Effector memory CD8-positive, alpha-beta T cell (primary cell): ENCODE measurements at regions not wholly inside any gene's neighbourhood (a gene's known extent, or its start where the extent isn't known, plus 50 kb on each side); places are given as distances from the start of the nearest gene placed in this dataset.
"Not testable (repeated sequence)": the region's sequence is repeated elsewhere in the genome, so short reads cannot be mapped to it uniquely, and the experiment has no call there.

Source experiments
- ATAC-seq: fragments of 150-1000 bp; cut with Tn5 transposase; replicated peaks from 2 replicates; pipeline ENCODE4 v1.10.0; 2021; ENCODE audit warnings: mild to moderate bottlenecking, moderate library complexity
- DNase-seq, 3 experiments: peaks; one replicate each; pipeline ENCODE4 v3.0.0; 2021
- H3K27ac Mint-ChIP-seq, 2 donors: one replicate each; pipeline ENCODE4 v1.8.0; 2022; ENCODE audit warnings: mild to moderate bottlenecking in 2 of 2, mixed read lengths in 2 of 2, moderate library complexity in 2 of 2
- H3K27me3 Mint-ChIP-seq, 2 donors: one replicate each; pipeline ENCODE4 v1.8.0; 2022; ENCODE audit warnings: mixed read lengths in 2 of 2
- H3K36me3 Mint-ChIP-seq: one replicate; pipeline ENCODE4 v1.8.0; 2022; ENCODE audit warnings: mild to moderate bottlenecking, moderate library complexity, mixed read lengths; ENCODE audit not compliant: insufficient read depth
- H3K4me1 Mint-ChIP-seq, 2 donors: one replicate each; pipeline ENCODE4 v1.8.0; 2022; ENCODE audit warnings: low read depth in 2 of 2, mixed read lengths in 2 of 2
- H3K4me3 Mint-ChIP-seq, 2 donors: one replicate each; pipeline ENCODE4 v1.8.0; 2022; ENCODE audit warnings: mild to moderate bottlenecking in 2 of 2, mixed read lengths in 2 of 2, moderate library complexity in 2 of 2
- H3K9me3 Mint-ChIP-seq, 2 donors: one replicate each; pipeline ENCODE4 v1.8.0; 2022; ENCODE audit warnings: mixed read lengths in 2 of 2

GRCh38 chr6:15101130-15101529 is 144.7 kb upstream of the JARID2 start:
- ATAC-seq (no peak), DNase-seq (no peak)
- Mint-ChIP-seq H3K4me1 (no peaks in the 10 kb centered on the region), H3K27ac (peak overlapping the region in 1 of 2 donors; percentile 69), H3K27me3 (peaks cover 12 to 21% of the 10 kb centered on the region in 2 donors), H3K36me3 (no peaks in the 10 kb centered on the region), H3K4me3 (no peak overlapping the region), H3K9me3 (peaks cover 0 to 3% of the 10 kb centered on the region in 2 donors)

- H3K27ac Mint-ChIP-seq = no peak overlapping the region
- ATAC-seq (no peak), DNase-seq (no peak)
- H3K4me1 Mint-ChIP-seq = no peaks in the 10 kb centered on the region
- H3K27me3 Mint-ChIP-seq = peaks cover 22 to 32% of the 10 kb centered on the region in 2 donors
- peaks cover 0 to 3% of the 10 kb centered on the region in 2 donors for H3K9me3 Mint-ChIP-seq
- no peaks in the 10 kb centered on the region for H3K36me3 Mint-ChIP-seq
- no peak overlapping the region for H3K4me3 Mint-ChIP-seq
Measured at GRCh38 chr6:15102241-15102640, 143.6 kb upstream of the JARID2 start.

- DNase-seq (no peak), ATAC-seq (no peak)
- no peaks in the 10 kb centered on the region for H3K36me3 Mint-ChIP-seq
- H3K27ac Mint-ChIP-seq = no peak overlapping the region
- H3K27me3 Mint-ChIP-seq = peaks cover 32 to 42% of the 10 kb centered on the region in 2 donors
- no peak overlapping the region for H3K4me3 Mint-ChIP-seq
- H3K9me3 Mint-ChIP-seq = peaks cover 0 to 3% of the 10 kb centered on the region in 2 donors
- peaks cover 0 to 4% of the 10 kb centered on the region in 2 donors for H3K4me1 Mint-ChIP-seq
Measured at GRCh38 chr6:15106958-15107643, 138.8 kb upstream of the JARID2 start.

GRCh38 chr6:15107644-15108382 is 138.1 kb upstream of the JARID2 start:
- H3K36me3 Mint-ChIP-seq = no peaks in the 10 kb centered on the region
- peaks cover 32 to 42% of the 10 kb centered on the region in 2 donors for H3K27me3 Mint-ChIP-seq
- H3K9me3 Mint-ChIP-seq = peaks cover 0 to 3% of the 10 kb centered on the region in 2 donors
- peaks cover 0 to 4% of the 10 kb centered on the region in 2 donors for H3K4me1 Mint-ChIP-seq
- ATAC-seq = no peak
- no peak for DNase-seq
- no peak overlapping the region for H3K27ac Mint-ChIP-seq
- no peak overlapping the region for H3K4me3 Mint-ChIP-seq

DNA sequence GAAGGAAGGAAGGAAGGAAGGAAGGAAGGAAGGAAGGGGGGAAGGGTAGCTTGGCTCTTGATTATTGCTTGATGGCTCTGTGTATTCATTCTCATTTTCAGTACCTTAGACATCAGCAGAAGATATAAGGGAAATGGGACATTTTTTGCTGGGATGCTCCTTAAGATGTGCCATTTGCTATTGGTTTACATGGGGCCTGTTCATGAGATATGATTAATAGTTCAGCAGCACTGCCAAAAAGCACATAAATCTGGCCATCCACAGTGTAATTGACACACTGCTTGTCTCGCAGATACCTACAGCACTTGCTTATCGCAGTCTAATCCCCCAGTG is 137.5 kb upstream of the JARID2 start:
- peaks cover 32 to 41% of the 10 kb centered on the region in 2 donors for H3K27me3 Mint-ChIP-seq
- H3K27ac Mint-ChIP-seq = no peak overlapping the region
- no peak overlapping the region for H3K4me3 Mint-ChIP-seq
- no peak for DNase-seq
- ATAC-seq = no peak
- H3K36me3 Mint-ChIP-seq = no peaks in the 10 kb centered on the region
- peaks cover 0 to 4% of the 10 kb centered on the region in 2 donors for H3K4me1 Mint-ChIP-seq
- H3K9me3 Mint-ChIP-seq = peaks cover 0 to 3% of the 10 kb centered on the region in 2 donors

GRCh38 chr6:15109338-15110090 is 136.4 kb upstream of the JARID2 start:
- Mint-ChIP-seq H3K27ac (no peak overlapping the region), H3K36me3 (no peaks in the 10 kb centered on the region), H3K4me3 (no peak overlapping the region), H3K4me1 (peaks cover 0 to 4% of the 10 kb centered on the region in 2 donors), H3K9me3 (peaks cover 0 to 3% of the 10 kb centered on the region in 2 donors), H3K27me3 (peaks cover 24 to 30% of the 10 kb centered on the region in 2 donors)
- no peak for DNase-seq
- no peak for ATAC-seq

DNA sequence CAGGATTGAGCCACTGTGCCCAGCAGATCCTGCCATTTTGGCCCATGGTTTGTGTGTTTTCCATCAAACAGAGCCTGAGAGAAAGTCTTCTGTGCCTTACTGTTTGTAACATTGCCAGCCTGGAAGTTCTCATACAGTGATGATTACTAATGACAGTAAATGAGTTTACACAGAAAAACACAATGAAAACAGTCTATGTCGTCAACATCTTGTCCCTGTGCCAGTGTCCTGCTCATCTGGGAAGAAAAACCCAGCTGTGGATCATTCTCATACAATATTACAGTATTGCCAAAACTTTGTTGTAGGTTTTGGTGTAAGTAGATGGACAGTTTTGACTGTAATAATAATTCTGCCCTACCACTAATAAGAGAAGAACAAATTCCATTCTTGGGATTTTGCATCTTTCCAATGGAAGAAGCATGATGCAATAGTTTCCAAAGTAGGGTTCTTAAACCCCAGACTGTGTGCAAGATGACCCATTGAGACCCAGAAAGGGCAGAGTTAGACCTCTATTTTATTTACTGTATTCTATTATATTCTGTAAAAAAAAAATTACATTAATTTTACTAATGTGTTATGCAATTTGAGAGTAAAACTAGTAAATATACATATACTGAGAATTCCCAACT is 135.0 kb upstream of the JARID2 start:
- Mint-ChIP-seq H3K36me3 (no peaks in the 10 kb centered on the region), H3K4me1 (peaks cover 0 to 4% of the 10 kb centered on the region in 2 donors), H3K27ac (no peak overlapping the region), H3K9me3 (no peaks in the 10 kb centered on the region), H3K4me3 (no peak overlapping the region), H3K27me3 (peaks cover 21 to 22% of the 10 kb centered on the region in 2 donors)
- DNase-seq (no peak), ATAC-seq (no peak)

- not testable (repeated sequence) for H3K27ac Mint-ChIP-seq, H3K36me3 Mint-ChIP-seq, H3K9me3 Mint-ChIP-seq, H3K4me3 Mint-ChIP-seq, H3K4me1 Mint-ChIP-seq, ATAC-seq, DNase-seq
- H3K27me3 Mint-ChIP-seq = peaks cover 16 to 17% of the 10 kb centered on the region in 2 donors
Measured at GRCh38 chr6:15111576-15111975, 134.3 kb upstream of the JARID2 start.

DNA sequence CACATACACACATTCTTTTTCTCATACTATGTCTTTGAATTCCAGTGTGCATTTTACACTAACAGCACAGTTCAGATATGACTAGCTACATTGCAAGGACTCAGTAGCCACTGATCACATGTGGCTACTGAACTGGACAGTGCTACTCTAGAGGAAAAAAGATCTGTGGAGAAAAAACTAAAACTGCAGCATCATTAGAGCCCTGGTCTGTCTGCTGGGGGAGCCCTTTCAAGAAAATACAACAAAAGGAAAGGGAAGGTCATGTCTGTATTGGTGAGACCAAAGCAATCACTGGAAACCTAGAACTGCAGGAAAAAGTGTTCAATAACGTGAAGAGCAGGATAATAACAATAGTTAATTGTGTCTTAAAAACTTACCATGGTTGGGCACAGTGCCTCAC is 132.3 kb upstream of the JARID2 start:
- no peak overlapping the region for H3K4me3 Mint-ChIP-seq
- no peak overlapping the region for H3K27ac Mint-ChIP-seq
- no peak for ATAC-seq
- H3K4me1 Mint-ChIP-seq = peaks cover 0 to 4% of the 10 kb centered on the region in 2 donors
- H3K36me3 Mint-ChIP-seq = no peaks in the 10 kb centered on the region
- no peak for DNase-seq
- H3K9me3 Mint-ChIP-seq = no peaks in the 10 kb centered on the region
- no peaks in the 10 kb centered on the region for H3K27me3 Mint-ChIP-seq

- Mint-ChIP-seq H3K27ac (no peak overlapping the region), H3K36me3 (no peaks in the 10 kb centered on the region)
- ATAC-seq = no peak
Measured at GRCh38 chr6:15114061-15114460, 131.8 kb upstream of the JARID2 start.

GRCh38 chr6:15116889-15117288 is 129.0 kb upstream of the JARID2 start:
- Mint-ChIP-seq H3K9me3 (no peaks in the 10 kb centered on the region), H3K4me3 (no peak overlapping the region), H3K27me3 (no peaks in the 10 kb centered on the region), H3K27ac (no peak overlapping the region), H3K36me3 (no peaks in the 10 kb centered on the region), H3K4me1 (peaks cover 0 to 3% of the 10 kb centered on the region in 2 donors)
- DNase-seq = no peak
- ATAC-seq = no peak

More at GRCh38 chr6:15114061-15114460, 131.8 kb upstream of the JARID2 start:
- Mint-ChIP-seq H3K9me3 (no peaks in the 10 kb centered on the region), H3K27me3 (no peaks in the 10 kb centered on the region), H3K4me3 (no peak overlapping the region), H3K4me1 (peaks cover 0 to 4% of the 10 kb centered on the region in 2 donors)
- DNase-seq = no peak

- H3K9me3 Mint-ChIP-seq = no peaks in the 10 kb centered on the region
- no peaks in the 10 kb centered on the region for H3K27me3 Mint-ChIP-seq
- no peak for ATAC-seq
- no peaks in the 10 kb centered on the region for H3K36me3 Mint-ChIP-seq
- H3K4me1 Mint-ChIP-seq = peaks cover 0 to 3% of the 10 kb centered on the region in 2 donors
- peak overlapping the region in 1 of 2 donors; percentile 59 for H3K27ac Mint-ChIP-seq
- no peak overlapping the region for H3K4me3 Mint-ChIP-seq
- DNase-seq = no peak
Measured at GRCh38 chr6:15121443-15121842, 124.4 kb upstream of the JARID2 start.

DNA sequence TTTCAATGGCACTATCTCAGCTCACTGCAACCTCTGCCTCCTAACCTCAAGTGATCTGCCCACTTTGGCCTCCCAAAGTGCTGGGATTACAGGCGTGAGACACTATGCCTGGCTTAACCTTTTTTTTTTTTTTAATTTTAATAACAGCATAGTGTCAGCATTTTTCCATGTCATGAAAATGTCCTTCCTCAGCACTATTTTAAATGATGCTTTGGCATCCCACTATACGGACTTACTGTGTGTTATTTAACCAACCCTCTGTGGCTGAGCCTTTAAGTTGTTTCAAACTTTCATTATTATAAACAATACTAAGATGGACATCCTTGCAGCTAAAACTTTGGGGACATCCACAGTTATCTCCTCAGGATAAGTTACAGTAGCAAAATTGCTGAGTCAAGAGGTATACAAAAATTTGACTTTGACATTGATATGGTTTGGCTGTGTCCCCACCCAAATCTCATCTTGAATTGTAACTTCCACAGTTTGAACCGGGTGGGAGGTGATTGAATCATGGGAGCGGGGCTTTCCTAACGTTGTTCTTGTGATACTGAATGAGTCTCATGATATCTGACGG is 123.8 kb upstream of the JARID2 start:
- Mint-ChIP-seq H3K4me3 (no peak overlapping the region), H3K36me3 (no peaks in the 10 kb centered on the region), H3K9me3 (no peaks in the 10 kb centered on the region), H3K4me1 (peaks cover 0 to 3% of the 10 kb centered on the region in 2 donors), H3K27me3 (no peaks in the 10 kb centered on the region), H3K27ac (peak overlapping the region in 1 of 2 donors; percentile 59)
- DNase-seq (no peak), ATAC-seq (no peak)
